Middle frontal gyrus (tissue), 1 donor: ENCODE measurements at regions not wholly inside any gene's neighbourhood (a gene's known extent, or its start where the extent isn't known, plus 50 kb on each side); places are given as distances from the start of the nearest gene placed in this dataset.
A peak's percentile ranks its signal among the peaks of the same experiment; 100 is the strongest.
"Not testable (repeated sequence)": the region's sequence is repeated elsewhere in the genome, so short reads cannot be mapped to it uniquely, and the experiment has no call there.

Source experiments
- DNase-seq: peaks from one replicate; pipeline ENCODE4 v3.0.0-alpha.2; 2015; ENCODE audit warnings: low spot score; ENCODE audit errors: extremely low spot score

DNA sequence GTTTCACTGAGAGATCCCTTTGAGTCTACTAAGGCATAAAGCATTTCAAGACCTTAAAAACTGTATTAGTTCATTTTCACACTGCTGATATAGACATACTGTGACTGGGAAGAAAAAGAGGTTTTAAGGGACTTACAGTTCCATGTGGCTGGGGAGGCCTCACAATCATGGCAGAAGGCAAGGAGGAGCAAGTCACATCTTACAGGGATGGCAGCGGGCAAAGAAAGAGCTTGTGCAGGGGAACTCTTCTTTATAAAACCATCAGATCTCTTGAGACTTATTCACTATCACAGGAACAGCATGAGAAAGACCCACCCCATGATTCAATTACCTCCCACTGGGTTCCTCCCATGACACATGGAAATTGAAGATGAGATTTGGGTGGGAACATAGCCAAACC lies 628.4 kb upstream of the GJE1 start:
- not testable (repeated sequence) for DNase-seq

DNA sequence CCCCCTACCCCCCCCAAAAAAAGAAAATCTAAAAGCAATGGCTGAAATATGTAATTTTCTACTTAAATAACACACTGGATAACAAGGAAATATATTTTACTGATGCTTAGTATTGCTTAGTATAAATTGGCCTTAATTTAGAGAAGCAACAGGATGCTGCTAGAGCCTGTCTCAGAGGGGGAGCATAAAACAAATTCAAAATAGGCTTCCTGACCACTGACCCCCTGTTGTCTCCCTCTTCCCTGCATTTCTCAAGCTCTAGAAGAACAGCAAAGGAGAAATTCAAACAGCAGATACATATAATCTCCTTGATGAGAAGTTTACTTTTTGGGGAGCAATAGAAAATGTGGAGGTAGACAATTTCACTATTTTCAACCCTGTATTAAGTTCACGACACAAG lies 631.1 kb upstream of the GJE1 start:
- no peak for DNase-seq

DNA sequence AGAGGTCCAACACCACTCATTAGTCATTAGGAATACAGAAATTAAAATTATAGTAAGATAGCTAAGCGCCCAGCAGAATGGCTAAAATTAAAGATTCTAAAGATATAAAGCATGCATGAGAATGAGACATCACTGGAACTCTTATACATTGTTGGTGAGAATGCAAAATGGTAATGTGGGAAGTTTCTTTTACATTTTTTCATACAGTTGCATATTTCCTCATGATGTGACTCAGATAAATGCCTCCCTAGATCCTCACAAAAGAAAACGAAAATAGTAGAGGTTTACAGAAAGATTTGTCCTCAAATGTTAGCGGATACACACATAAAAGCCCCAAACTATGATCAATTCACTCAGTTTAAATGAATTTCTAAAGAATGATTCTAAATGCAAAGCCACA lies 633.7 kb upstream of the GJE1 start:
- no peak for DNase-seq

DNA sequence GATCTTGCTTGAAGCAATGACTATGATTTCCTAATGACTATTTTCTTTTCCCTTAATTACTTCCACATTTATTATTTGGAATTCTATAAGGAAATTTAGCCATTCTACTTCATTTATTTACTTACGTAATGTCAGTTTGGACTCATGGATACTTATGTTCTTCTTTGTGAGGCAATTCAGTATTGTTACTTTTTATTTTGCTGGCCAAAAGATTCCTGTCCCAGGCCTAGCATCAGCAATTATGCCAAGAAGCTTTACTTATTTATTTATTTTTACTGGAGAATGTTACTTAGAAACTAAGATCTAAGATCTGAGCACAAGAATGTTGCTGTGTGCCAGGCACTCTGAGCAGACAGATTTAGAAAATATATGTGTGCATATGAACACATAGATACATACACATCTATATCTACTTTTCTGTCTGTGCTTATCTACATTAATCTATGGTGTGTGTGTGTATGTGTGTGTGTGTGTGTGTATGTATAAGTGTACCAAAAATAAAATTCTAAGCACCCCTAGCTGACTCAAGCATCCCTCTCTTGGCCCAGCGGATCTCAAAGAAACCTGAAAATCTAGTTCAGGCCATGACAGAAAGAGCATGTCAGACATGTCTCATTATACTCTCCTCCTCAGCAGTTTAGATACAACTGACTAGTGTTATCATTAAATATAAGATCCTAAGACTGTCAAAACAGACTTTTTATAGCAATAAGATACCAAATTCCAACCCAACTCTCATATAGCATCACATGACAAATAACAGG lies 640.0 kb upstream of the GJE1 start:
- no peak for DNase-seq

DNA sequence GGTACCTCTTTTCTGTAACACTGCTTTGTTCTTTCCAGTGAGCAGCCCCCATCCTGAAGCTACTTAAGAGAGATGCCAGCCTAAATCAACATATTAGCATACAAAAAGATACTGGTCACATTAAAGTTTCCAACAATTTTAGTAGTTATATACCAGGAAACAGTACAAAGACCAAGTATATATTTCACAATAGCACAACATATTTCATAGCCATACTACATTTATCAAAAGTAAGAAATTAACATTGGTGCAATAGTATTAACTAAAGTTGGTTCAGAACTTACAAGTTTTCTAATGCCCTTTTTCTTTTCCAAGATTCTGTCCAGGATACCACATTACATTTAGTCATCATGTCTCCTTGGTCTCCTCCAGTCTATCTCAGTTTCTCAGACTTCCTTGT lies 641.0 kb upstream of the GJE1 start:
- no peak for DNase-seq

DNA sequence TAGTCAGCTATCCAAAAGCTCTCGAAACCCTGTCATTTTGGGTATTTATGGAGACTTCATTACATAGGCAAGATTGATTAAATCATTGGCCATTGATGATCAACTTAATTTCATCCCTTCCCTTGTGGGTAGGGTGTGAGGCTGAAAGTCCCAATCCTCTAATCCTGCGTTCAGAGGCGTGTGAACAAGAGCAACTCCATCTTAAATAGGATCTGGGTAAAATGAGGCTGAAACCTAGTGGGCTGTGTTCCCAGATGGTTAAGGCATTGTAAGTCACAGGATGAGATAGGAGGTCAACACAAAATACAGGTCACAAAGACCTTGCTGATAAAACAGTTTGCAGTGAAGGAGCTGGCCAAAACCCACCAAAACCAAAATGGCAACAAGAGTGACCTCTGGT lies 641.7 kb upstream of the GJE1 start:
- DNase-seq: no peak

DNA sequence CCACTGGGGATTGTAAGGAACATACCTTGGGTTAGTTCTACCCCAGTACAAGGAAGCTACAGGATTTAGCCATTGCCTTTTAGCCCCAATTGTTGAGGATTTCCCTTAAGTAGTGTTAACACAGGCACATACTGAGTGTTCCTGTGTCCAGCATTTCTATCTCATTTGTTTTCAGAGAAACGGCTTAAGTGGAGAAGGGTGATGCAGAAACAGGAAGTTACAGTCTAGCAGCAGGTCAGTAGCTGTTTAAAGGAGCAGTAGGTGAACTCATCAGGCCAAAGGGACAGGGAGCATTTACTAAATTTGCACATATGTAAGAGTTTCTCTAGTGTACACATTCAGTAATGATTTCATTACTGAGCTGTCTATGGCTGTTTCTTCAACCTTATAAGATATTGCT lies 644.2 kb upstream of the GJE1 start:
- no peak for DNase-seq

DNA sequence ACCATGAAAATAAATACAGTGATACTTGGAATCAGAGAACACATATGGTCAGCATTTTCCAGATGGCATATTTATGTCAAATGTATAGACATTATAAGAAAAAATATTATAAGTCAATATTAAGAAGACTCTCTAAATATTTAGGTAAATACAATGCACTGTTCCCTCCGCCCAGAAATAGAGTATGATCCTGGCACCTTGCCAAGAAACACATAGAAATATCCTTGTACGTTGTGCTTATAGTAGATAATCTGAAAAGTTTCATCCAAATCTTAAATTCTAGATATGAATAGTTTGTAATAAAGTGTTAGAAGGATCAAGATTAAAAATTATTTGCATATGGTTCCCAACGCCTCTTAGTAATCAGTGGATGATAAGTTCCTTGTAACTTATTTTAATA lies 645.8 kb upstream of the GJE1 start:
- no peak for DNase-seq

DNA sequence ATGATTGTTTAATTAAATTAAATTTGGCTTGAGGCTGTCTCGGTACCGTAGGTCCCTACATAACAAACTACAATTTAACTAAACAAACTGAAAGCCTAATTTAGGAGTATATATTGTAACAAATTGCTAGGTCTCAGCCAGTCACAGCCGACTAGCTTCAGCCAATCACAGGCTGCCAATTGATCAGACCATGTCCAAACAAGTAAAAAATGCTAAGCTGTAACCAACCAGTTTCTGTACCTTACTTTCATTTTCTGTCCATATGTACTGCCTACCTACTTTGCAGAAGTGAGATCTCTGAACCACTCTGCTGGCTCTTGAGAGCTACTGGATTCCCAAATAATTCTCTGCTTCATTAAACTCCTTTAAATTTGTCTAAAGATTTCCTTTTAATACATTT lies 648.0 kb upstream of the GJE1 start:
- DNase-seq: no peak

DNA sequence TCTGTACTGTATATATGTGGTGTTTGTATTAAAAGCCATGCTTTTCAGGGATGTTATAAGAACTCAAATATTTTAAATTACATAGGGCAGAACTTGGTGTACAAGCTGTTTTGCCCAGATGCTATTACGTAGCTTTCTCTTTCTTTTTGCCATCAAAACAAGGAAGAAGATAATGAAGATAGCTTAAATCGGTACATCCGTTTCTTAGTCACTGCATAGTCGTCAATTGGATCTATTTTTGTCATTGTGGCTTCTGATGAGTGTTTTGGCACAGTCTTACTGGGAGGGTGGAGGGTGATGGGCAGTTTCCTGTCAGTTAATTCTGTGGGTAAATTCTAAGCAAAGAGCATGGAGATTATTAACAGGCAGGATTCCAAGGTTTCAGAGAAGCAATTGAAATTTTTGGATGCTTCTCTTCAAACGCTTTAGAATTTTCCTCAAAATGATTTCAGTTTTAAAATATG lies 649.1 kb upstream of the GJE1 start:
- peak; percentile 43 for DNase-seq

DNA sequence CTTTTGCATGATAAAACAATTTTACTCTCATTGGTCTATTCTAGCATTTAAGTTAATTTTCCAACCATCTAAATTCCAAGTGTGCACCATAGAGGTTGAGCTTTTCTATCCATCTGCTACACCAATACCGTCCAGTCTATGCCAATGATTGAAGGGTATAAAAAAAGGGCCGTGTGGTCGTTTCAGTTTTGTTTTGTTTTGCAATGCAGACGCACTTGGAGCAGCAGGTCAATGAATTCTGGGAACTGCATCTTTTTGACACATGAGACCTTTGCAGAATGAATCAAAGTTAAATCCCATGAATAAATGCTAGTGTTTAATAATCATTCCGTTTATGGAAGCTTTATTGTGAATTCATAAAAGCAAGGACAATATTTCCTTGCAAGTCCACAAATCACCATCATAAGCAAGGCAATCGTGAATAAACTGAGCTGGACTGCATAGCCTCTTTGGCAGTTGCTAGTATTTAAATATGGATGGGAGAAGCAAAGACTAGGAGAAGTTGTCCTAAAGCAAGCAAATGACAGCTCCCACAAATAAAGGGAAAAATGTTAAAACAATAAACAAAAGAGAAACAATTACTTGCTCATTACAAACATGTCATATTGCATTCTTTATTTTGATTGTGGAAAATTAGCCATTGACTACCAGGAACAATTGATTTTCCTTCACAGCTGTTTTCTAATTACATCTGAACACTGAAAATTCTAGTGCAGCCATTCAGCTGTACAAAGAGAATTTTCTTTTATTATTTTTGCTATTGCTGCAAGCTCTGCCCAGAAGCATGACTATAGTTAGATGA lies 649.7 kb upstream of the GJE1 start:
- no peak for DNase-seq

DNA sequence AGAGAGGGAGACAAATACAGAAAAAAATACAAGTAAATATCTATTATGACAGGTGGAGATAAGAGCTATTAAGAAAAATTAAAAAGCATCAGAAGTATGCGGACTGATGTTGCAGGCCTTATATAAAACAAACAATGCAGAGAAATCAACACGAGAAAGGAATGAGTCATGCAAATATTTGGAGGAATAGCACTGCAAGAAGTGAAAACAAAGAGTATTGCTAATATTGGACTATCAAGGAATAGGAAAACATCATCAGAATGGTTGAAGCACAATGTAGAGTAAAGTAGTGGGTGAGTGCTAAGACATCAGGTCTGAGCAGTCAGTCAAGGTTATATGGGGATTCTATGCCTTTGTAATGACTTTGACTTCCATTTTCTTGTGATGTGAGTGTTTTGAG lies 657.5 kb upstream of the GJE1 start:
- no peak for DNase-seq

DNA sequence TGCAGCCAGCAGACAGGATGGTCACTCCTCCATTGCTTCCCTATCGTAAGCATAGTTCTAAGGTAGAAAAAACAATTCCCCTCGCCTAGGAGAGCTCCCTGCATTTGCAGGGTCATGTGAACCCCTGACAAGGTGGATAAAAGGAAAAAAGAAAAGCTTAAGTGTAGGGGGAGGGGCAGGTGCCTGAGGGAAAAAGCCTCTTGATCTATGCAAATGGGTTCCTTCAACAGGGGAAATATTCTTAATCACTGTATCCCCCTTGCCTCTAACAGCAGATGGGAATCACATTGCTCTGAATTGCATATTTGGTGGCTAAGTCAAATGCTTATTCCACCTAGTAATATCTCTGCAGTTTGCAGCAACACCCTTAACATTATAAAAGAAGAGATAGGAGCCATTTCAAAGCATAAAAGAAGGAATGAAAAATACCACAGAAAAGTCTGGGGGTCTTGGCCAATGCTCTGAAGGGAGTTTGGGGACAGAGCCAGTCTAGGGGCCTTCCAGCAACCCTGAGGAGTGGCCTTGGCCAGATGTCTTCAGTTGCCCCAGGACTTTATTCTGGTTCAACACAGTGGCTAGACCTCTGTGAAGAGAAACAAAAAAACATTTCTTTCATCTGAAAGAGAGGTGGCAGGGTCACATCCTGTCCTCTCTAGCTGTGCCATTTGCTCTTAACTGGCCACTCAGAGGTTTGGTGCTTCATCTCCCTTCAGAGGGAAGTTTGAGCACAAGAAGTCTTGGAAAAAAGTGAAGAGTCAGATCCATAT lies 660.4 kb upstream of the GJE1 start:
- no peak for DNase-seq

DNA sequence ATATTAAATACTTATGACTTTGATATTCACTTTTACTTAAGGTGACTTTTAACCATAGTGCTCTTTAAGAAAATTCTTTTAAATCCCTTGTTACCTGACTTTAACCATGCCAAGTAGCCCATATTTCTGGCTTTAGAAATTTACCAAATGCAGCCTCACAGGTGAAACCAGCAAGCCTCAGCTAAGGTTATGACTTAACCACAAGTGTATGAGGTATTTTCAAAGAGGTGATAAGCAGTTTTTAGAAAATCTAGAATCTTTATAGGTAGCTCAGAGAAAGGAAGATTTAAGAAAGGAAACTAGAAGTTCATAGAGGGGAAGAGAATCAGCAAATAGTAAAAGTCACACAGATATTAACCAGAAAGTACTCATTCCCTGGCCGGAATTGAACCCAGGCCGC lies 661.9 kb upstream of the GJE1 start:
- DNase-seq: no peak

DNA sequence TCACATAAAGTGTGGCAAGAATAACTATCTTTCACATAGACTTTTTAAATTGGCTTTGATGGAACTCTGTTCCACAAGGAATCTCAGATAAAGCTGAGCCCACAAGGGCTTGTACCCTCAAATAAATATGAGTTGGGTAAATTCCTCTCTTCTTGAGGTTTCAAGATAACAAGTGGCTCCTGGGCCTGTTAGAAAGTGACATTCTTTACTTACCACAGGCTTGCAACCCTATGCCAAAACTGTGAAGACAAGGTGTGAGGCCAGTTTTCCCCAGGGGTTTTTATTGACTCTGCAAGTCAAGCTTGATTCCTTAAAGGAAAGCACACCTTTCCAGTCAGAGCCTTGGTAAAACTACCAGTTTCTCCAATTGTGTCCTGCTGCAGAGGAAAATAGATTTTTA lies 664.8 kb upstream of the GJE1 start:
- DNase-seq: no peak

DNA sequence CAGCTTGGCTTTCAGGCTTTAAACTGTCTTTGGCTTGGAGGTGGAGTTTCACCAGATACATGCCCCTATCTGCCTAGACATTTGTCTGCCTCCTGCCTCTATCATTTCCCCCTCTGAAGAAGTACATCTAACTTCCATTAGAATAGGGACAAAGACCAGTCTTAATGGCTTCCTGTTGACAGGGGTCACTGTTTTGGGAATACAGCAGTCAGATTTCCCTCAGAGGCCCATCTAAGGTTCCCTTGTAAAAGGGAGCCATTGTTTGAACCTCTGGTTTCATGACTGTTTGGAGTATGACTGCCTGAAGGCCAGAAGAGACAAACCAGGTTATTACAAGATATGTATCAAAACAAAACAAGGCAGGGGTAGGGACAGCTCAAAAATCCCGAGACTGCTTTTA lies 665.7 kb upstream of the GJE1 start:
- DNase-seq: no peak

DNA sequence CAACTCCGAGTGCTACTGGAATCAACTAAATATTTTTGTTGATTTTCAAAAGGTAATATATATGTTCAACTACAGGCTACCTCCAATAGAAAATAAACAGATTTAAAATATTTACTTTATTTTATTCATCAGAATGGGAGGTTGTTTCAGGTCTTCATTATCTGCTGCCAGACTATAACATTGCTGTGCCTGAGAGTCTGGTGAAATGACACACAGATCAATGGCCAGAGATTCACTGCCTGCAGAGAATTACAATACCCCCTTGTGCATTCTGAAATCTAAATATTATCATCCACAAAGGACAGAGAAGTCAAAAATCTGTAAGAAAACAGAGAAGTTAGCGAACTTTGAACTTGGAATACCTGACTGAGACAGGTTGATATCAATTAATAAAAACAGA lies 667.8 kb upstream of the GJE1 start:
- DNase-seq: no peak

DNA sequence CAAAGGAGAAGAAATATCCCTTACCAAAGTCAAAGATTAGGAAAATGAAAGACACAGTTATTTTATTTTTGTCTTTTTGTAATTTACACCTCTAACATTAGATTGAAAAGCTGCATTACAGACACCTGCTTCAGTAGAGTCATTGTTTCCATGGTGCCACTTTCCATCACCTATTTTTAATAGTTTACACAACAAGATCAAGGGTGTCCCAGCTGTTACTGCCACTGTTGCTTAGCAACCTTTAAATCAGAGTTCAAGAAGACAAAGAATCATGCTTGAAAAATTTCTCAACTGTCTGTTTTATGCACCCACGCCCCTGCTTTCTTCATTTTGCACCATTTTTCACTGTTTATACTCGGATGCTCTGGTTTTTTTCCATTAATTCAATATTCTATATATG lies 668.2 kb upstream of the GJE1 start:
- no peak for DNase-seq

DNA sequence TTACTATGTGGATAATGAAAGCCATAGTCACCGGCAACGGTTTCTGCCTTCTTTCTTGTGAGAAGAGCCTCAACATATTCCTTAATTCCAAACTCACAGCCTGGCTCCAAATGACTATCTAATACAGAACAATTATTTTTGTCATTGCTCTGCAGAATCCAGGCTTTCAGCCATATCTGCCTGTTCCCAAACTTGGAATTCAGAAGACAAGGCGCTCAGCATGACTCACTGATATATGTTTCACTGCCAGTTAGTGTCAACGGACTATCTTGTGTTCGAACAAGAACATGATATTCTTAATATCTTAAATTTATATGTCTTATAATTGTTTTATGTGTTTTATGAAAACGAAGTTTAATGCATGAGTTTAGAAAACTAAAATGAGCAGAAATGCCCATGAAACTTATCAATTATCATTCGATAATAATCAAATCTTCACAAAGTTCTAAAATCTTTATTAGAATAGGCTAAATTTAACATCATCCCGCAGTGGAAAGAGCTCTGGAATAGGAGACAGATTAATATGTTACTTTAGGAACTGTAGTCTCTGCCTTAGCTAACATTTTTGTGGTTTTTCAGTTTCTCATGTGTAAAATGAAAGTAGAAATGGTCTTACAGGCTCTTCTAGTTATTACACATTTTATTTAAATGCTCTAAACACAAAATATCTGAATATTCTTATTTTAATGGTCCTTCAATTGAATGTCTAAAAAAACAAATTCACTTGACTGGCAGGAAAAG lies 669.3 kb upstream of the GJE1 start:
- DNase-seq: no peak

DNA sequence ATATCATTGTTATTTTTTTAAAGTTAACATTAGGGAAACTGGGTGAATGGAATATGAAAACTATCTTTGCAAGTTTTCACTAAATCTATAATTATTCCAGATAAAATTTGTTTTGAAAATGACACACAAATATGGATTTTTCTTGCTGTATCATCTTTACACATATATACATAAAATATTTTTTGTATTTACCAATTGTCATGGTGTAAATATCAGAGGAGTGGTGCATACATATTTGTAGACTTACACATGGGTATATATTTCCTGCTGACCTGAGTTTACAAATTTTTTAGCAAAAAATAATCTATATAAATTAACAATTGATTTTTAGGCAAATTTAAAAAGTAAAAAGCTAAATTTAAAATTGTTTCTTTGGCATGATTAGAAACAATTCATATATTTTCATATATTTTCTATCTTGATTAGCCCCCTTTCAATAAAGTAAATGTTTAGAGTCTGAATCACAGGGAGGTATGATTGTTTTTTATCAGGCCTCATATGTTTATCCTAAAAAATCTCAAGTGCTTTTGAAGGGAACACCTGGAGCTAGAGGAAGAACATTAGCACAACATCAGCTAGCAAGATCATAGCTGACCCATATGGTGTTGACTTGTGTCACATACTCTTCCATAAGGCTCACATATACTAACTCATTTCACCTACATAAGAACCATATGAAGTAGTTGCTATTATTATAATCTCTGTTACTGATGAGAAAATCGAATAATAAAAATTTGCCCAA lies 671.8 kb upstream of the GJE1 start:
- no peak for DNase-seq

DNA sequence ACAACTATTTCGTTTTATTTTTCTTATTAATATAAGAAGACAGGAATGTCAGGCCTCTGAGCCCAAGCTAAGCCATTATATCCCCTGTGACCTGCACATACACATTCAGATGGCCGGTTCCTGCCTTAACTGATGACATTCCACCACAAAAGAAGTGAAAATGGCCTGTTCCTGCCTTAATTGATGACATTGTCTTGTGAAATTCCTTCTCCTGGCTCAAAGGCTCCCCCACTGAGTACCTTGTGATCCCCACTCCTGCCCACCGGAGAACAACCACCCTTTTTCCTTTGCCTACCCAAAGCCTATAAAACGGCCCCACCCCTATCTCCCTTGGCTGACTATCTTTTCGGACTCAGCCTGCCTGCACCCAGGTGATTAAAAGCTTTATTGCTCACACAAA lies 672.5 kb upstream of the GJE1 start:
- not testable (repeated sequence) for DNase-seq
